SIG-M5 (cell line): ENCODE measurements at regions not wholly inside any gene's neighbourhood (a gene's known extent, or its start where the extent isn't known, plus 50 kb on each side); places are given as distances from the start of the nearest gene placed in this dataset.

ENCODE experiments used
- DNase-seq: peaks from one replicate; lab custom pipeline; 2025; lab: John Stamatoyannopoulos, UW

GRCh38 chr5:1706021-1706420 is 93.6 kb downstream of the MRPL36 start:
- DNase-seq = no peak

- no peak for DNase-seq
These were observed 95.0 kb downstream of the MRPL36 start for GRCh38 chr5:1704676-1705075.

DNA sequence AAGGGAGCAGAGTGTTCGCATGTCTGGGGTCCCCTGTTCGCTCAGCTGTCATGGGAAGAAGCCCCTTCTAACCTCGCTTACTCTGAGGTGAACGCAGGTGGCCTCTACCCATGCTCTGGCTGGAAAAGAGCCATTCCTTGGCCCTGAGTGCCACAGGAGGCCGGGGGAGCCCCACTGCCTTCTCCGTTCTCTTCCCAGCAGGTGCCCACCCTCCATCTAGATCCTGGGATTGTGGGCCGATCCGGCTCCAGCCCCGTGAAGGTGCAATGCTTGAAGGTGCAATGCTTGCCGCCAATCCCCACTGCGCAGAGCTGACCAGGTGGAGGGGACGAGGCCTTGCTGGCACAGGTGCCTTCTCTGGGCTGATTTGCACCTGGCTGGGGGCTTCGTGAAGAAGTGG is 95.4 kb downstream of the MRPL36 start:
- DNase-seq = no peak

- no peak for DNase-seq
These were observed 96.1 kb downstream of the MRPL36 start for GRCh38 chr5:1703352-1704050.

DNA sequence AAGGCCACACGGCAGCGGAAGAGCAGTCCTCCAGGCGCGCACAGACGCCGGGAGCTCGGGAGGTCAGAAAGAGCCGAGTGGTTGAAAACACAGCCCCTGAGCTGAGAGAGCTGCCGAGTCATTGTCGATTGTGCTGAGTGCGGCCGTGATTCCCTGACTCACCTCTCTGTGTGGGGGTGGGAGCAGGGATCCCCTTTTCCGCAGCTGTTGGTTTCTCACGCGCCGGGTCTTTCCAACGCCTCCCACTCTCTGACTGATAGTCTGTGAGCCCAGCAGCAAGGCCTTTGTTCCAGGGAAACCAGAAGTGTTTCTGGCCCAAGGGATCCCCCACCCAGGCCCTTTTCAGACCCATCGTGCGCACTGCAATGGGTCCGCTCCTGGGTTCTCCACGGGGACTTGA is 97.3 kb downstream of the MRPL36 start:
- no peak for DNase-seq

DNA sequence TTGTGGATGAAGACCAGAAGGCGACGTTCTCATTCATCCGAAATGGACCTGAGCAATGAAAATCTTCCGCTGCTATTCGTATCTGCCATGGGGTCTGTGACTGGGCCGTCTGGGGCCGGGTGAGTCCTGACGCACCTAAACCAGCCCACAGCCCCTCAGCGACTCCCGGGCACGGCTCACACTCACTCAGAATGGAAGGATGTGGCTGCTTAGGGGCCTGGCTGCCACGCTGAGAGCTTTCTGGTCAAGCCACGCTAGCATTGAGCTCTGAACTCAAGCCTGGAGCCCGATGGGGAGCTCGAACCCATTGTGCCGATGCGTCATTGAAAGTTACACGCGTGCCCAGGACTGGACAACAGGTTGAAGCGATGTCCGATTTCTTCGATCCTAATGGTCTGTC is 97.8 kb downstream of the MRPL36 start:
- no peak for DNase-seq

DNA sequence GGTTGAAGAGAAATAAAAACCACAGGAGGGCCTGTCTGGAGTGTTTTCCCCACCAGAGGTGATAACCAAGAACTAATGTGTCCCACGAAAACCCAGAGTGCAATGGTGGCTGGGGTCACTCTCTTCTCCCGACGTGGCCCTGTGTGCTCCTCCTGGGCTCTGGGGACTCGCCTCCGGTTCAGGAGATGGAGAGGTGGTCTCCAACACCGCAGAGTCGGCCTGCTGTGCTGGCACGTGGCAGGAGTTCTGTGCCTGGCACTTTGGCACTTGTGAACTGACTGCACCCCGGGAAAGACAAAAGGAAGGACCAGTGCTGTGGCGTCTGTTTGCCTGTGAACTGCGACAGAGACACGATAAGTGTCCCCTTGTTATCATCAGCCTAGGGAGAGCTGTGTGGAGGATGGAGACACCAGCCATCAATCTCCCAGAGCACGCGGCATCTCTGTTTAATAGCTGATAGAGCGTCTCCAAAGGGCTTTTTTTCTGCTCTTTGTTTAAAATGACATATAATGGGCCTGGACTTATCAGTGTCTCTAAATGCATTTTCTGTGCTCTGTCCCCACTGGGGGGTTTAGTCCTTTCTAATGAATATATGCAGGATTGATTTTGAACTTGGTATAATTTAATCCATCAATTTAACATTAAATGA is 98.3 kb downstream of the MRPL36 start:
- DNase-seq = no peak

DNA sequence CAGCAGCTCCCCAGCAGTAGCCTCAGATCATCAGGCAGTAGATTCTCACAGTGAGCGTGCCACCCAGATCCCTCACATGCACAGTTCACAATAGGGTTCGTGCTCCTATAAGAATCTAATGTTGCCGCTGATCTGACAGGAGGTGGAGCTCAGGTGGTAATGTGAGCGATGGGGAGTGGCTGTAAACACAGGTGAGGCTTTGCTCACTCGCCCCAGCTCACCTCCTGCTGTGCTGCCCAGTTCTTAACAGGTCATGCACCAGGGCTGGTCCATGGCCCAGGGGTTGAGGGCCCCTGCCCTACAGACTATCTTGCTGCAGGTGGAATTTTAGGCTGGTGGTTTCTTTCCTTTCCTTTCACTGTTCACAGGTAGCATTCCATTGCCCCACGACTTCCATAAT is 100.2 kb downstream of the MRPL36 start:
- DNase-seq = no peak

GRCh38 chr5:1698589-1699316 is 100.9 kb downstream of the MRPL36 start:
- no peak for DNase-seq

DNA sequence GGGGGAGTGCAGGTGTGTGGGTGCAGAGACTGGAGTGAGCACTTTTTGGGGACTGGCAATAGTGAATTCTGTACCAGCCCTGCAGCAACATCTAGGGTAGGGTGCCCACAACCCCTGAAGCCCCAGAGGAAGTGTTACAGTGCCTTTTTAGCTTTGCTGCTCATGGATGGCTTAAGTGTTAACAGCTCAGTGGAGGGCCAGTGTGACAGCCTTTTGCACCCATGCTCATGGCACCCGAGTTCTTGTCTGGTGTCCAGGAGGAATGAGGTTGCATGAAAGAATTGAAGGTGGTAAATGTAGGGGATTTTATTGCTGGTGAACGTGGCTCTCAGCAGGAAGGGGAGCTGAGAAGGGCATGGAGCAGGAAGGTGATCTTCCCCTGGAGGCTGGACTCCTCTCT is 107.3 kb downstream of the MRPL36 start:
- DNase-seq = no peak

GRCh38 chr5:1687301-1687970 is 112.2 kb downstream of the MRPL36 start:
- DNase-seq = no peak

GRCh38 chr5:1686016-1686802 is 113.4 kb downstream of the MRPL36 start:
- no peak for DNase-seq

- no peak for DNase-seq
These were observed 114.6 kb downstream of the MRPL36 start for GRCh38 chr5:1685066-1685465.

DNA sequence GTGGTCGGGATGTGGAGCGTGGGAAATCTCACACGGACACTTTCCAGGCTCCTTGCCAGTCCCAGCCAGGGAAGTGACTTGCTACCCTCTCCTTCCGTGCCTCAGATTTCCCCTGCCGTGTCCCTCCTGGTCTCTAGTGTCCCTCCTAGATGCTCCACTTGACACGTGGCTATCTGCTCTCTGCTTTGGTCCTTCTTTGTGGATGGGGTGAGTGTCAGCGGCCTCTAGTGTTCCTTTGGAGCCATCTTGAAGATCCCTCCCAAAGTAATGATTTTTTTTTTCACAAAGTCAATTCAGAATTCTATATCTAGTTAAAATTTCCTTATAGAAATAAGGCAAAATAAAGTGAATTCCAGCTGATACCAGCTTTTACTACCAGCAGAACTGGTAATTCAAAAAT is 117.7 kb downstream of the MRPL36 start:
- no peak for DNase-seq

GRCh38 chr5:1673042-1673677 is 126.5 kb downstream of the MRPL36 start:
- DNase-seq = no peak

GRCh38 chr5:1672396-1672795 is 127.2 kb downstream of the MRPL36 start:
- no peak for DNase-seq

GRCh38 chr5:1671351-1671750 is 128.3 kb downstream of the MRPL36 start:
- no peak for DNase-seq

DNA sequence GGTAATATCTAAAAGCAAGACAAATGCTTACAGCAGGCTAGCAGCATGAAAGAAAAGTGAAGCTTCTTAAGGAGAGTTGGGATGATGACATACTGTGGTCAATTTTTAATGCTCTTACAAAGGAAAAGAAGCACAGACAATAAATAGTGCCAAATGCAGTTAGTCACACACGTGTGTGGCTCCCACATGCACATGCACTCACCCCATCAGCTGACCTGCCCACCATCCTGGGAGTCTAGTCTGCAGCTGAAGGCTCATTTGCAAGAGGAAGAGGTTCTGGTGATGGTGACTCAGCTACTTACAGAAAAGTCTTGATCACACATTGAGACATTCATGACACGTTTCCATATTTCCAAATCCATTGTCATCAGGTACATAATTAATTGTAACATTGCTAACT is 129.3 kb downstream of the MRPL36 start:
- no peak for DNase-seq

GRCh38 chr5:1669276-1670155 is 130.1 kb downstream of the MRPL36 start:
- DNase-seq = no peak

DNA sequence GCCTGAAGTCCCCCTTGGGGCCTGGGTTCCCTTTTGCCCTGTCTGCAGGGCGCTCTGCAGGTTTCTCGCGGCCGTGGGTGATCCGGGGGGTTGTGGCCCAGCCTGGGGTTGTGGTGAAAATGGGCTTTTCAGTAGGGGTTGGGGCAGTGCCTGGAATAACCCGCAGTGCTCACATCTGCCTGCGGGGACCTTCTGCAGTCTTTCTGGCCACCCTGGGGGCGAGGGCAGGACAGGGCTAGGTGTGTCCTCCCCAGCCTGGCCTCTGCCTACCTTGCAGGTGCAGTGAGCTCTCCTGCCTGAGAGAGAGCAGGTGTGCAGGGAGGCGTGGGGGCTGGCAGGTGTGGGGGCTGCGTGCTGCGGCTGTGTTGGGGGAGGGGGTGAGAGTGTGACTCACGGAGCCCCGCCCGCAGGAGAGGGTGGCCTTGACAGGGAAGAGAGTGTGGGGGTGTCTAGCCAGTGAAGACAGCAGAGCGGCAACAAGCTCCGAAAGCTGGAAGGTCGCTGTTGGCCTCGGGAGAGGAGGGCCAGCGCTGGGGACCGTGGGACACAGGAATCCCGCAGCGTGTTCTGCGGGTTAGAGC is 131.4 kb downstream of the MRPL36 start:
- no peak for DNase-seq
